GM23338 (cell line): ENCODE measurements at regions not wholly inside any gene's neighbourhood (a gene's known extent, or its start where the extent isn't known, plus 50 kb on each side); places are given as distances from the start of the nearest gene placed in this dataset.

Experiments used
- ATAC-seq: fragments of 200-7000 bp; cut with Tn5 transposase; 3 replicates; pipeline ENCODE4 v1.9.1; 2020
- DNase-seq: peaks from one replicate; pipeline ENCODE4 v3.0.0-alpha.2; 2015; ENCODE audit warnings: low spot score
- H2AFZ ChIP-seq: fragments of 200-600 bp; sonication (generic); 2 replicates; pipeline ENCODE4 v1.8.0; 2016; ENCODE audit warnings: antibody characterized with exemption, mild to moderate bottlenecking, moderate library complexity
- H3F3A ChIP-seq: fragments of 200-600 bp; sonication (generic); replicated peaks from 2 replicates; pipeline ENCODE4 v1.8.0; 2017; ENCODE audit warnings: antibody characterized with exemption, mixed run types, low read depth
- H3K27ac ChIP-seq: fragments of 200-600 bp; sonication (generic); 2 replicates; pipeline ENCODE4 v1.6.1; 2016; ENCODE audit warnings: low read depth
- H3K27me3 ChIP-seq: fragments of 200-600 bp; sonication (generic); 2 replicates; pipeline ENCODE4 v1.8.0; 2016; ENCODE audit warnings: mild to moderate bottlenecking, mixed run types, moderate library complexity; ENCODE audit not compliant: insufficient read depth
- H3K36me3 ChIP-seq: fragments of 200-600 bp; sonication (generic); 2 replicates; pipeline ENCODE4 v1.8.0; 2016; ENCODE audit warnings: mild to moderate bottlenecking; ENCODE audit not compliant: insufficient read depth
- H3K4me1 ChIP-seq: fragments of 200-600 bp; sonication (generic); 2 replicates; pipeline ENCODE4 v1.8.0; 2016; ENCODE audit warnings: mild to moderate bottlenecking, moderate library complexity; ENCODE audit not compliant: insufficient read depth
- H3K4me2 ChIP-seq: fragments of 200-600 bp; sonication (generic); 2 replicates; pipeline ENCODE4 v1.7.1; 2017; ENCODE audit warnings: mixed run types
- H3K4me3 ChIP-seq: fragments of 200-600 bp; sonication (generic); 2 replicates; pipeline ENCODE4 v1.6.1; 2016; ENCODE audit warnings: mixed run types
- H3K79me2 ChIP-seq: fragments of 200-600 bp; sonication (generic); replicated peaks from 2 replicates; pipeline ENCODE4 v1.8.0; 2017; ENCODE audit warnings: mild to moderate bottlenecking; ENCODE audit not compliant: insufficient read depth
- H3K9me2 ChIP-seq: fragments of 200-600 bp; sonication (generic); 2 replicates; pipeline ENCODE4 v1.8.0; 2017; ENCODE audit not compliant: insufficient read depth
- H4K20me1 ChIP-seq: fragments of 200-600 bp; sonication (generic); replicated peaks from 2 replicates; pipeline ENCODE4 v1.8.0; 2017; ENCODE audit warnings: mild to moderate bottlenecking; ENCODE audit not compliant: insufficient read depth
- H3K27ac Mint-ChIP-seq: 2 replicates; pipeline ENCODE4 v1.8.0; 2020; ENCODE audit warnings: inconsistent platforms, mild to moderate bottlenecking, moderate library complexity, mixed read lengths
- H3K27me3 Mint-ChIP-seq: 3 replicates; pipeline ENCODE4 v1.8.0; 2022; ENCODE audit warnings: low read depth, mild to moderate bottlenecking, moderate library complexity, mixed read lengths, inconsistent platforms; ENCODE audit not compliant: insufficient read depth, poor library complexity
- H3K36me3 Mint-ChIP-seq: 3 replicates; pipeline ENCODE4 v1.8.0; 2021; ENCODE audit warnings: low read depth, mild to moderate bottlenecking, inconsistent platforms, moderate library complexity, mixed read lengths
- H3K4me1 Mint-ChIP-seq: 3 replicates; pipeline ENCODE4 v1.8.0; 2020; ENCODE audit warnings: mild to moderate bottlenecking, inconsistent platforms, mixed read lengths
- H3K4me3 Mint-ChIP-seq: 3 replicates; pipeline ENCODE4 v1.8.0; 2021; ENCODE audit warnings: moderate library complexity, mild to moderate bottlenecking, inconsistent platforms, mixed read lengths
- H3K9me3 Mint-ChIP-seq: 3 replicates; pipeline ENCODE4 v1.8.0; 2020; ENCODE audit warnings: moderate library complexity, mild to moderate bottlenecking, inconsistent platforms, mixed read lengths
- CREB1 ChIP-seq: fragments of 250-450 bp; sonication (Bioruptor Pico); IDR thresholded peaks from 2 replicates; pipeline ENCODE4 v1.5.0; 2020; ENCODE audit warnings: low read depth, mild to moderate bottlenecking, moderate library complexity
- CTCF ChIP-seq, 2 experiments: fragments of 200-600 bp in 1 of 2; sonication (generic) in 1 of 2; conservative IDR thresholded peaks; 2 replicates each; pipeline versions ENCODE4 v1.5.1 to v1.6.1; 2016 to 2017; ENCODE audit warnings: antibody characterized with exemption in 2 of 2, low read depth in 2 of 2, mild to moderate bottlenecking in 2 of 2, moderate library complexity in 1 of 2
- EZH2phosphoT487 ChIP-seq: fragments of 200-600 bp; sonication (generic); IDR thresholded peaks from one replicate; pipeline ENCODE4 v1.8.1; 2018; ENCODE audit warnings: antibody characterized with exemption; ENCODE audit not compliant: unreplicated experiment
- ZNF462 ChIP-seq: fragments of 250-450 bp; sonication (Bioruptor Pico); IDR thresholded peaks from 2 replicates; pipeline ENCODE4 v1.5.0; 2020; ENCODE audit warnings: mild to moderate bottlenecking, moderate library complexity

DNA sequence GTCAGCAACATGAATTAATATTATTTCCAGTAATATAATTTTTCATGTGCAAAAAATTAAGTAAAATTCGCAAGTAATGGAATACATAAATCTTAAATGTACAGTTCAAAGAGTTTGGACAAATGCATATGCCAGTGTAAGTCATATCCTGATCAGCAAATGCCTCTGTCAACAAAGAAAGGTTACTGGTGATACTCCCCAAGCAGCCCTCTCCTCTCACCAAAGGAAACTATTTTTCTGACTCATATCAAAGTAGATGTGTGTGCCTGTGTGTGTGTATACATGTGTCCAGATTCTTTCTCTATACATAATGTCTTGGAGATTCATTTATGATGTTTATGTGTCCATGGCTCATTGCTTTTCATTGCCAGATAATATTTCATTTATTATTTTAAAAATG lies 1035.0 kb downstream of the SLC16A7 start:
- H3K27me3 Mint-ChIP-seq = no peaks in the 10 kb centered on the region
- Histone ChIP-seq H3K36me3 (no peaks in the 10 kb centered on the region), H3K27ac (no peak overlapping the region), H3K4me1 (no peaks in the 10 kb centered on the region), H3K79me2 (no peaks in the 10 kb centered on the region), H3F3A (no peaks in the 10 kb centered on the region), H3K4me2 (no peak overlapping the region), H4K20me1 (no peaks in the 10 kb centered on the region), H3K27me3 (no peaks in the 10 kb centered on the region), H2AFZ (no peak overlapping the region), H3K9me2 (peaks cover 12% of the 10 kb centered on the region; the same call in 1 of the 2 replicates), H3K4me3 (no peak overlapping the region)
- no peaks in the 10 kb centered on the region for H3K4me1 Mint-ChIP-seq
- no peak overlapping the region for H3K27ac Mint-ChIP-seq
- H3K9me3 Mint-ChIP-seq = peaks cover 3% of the 10 kb centered on the region; the same call in 1 of the 3 replicates
- no peaks in the 10 kb centered on the region for H3K36me3 Mint-ChIP-seq
- no peak for TF ChIP-seq EZH2phosphoT487
- no peak for TF ChIP-seq CTCF (conservative IDR thresholded peaks at IDR 0.05; ENCODE audit: low read depth in 2 of 2)
- no peak overlapping the region for H3K4me3 Mint-ChIP-seq
- no peak for ATAC-seq
- DNase-seq = no peak

DNA sequence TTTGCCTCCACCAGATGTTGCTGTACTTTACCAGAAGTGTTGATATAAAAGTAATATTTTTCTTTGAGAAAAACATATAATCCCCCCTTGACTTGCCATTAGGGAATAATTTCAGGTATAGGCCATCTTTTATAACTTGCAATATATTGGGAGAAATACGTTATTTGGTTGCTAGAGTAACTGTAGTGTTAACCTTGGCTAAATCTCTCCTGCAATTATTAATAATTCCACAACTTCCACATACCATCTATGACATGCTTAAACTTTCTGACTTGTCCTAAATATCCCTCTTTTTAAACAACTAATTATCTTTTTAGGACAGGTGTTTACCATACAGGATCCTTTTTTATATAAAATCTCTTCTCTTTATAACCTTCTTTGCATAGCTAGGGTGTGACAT lies 1048.2 kb downstream of the SLC16A7 start:
- Histone ChIP-seq H3K79me2 (no peaks in the 10 kb centered on the region), H3K4me3 (no peak overlapping the region), H3K27ac (no peak overlapping the region), H3K9me2 (no peaks in the 10 kb centered on the region), H3F3A (no peaks in the 10 kb centered on the region), H2AFZ (no peak overlapping the region), H3K36me3 (peaks cover 25% of the 10 kb centered on the region), H3K4me2 (no peak overlapping the region), H3K4me1 (no peaks in the 10 kb centered on the region), H4K20me1 (no peaks in the 10 kb centered on the region), H3K27me3 (no peaks in the 10 kb centered on the region)
- H3K27me3 Mint-ChIP-seq = no peaks in the 10 kb centered on the region
- no peak overlapping the region for H3K4me3 Mint-ChIP-seq
- peaks cover 57% of the 10 kb centered on the region for H3K36me3 Mint-ChIP-seq
- DNase-seq = peak; percentile 41
- peaks cover 72% of the 10 kb centered on the region for H3K9me3 Mint-ChIP-seq
- H3K4me1 Mint-ChIP-seq = no peaks in the 10 kb centered on the region
- no peak for ATAC-seq
- H3K27ac Mint-ChIP-seq = no peak overlapping the region
- TF ChIP-seq CTCF (conservative IDR thresholded peaks at IDR 0.05; ENCODE audit: low read depth in 2 of 2) (peak in 1 of 2 experiments; percentile 32; a peak in 1 of 4 replicates), ZNF462 (no peak), CREB1 (CRISPR knock-in tag) (no peak)
